ENCODE measurements at regions not wholly inside any gene's neighbourhood (a gene's known extent, or its start where the extent isn't known, plus 50 kb on each side); places are given as distances from the start of the nearest gene placed in this dataset.

- Mint-ChIP-seq H3K4me1 (ENCODE audit: low read depth) (no peaks in the 10 kb centered on the region), H3K9me3 (peaks cover 26% of the 10 kb centered on the region), H3K36me3 (ENCODE audit: low read depth) (no peaks in the 10 kb centered on the region), H3K27me3 (ENCODE audit: insufficient read depth) (no peaks in the 10 kb centered on the region), H3K27ac (no peak overlapping the region), H3K4me3 (no peak overlapping the region)
- DNase-seq (ENCODE audit: low spot score), result no peak
- intact Hi-C loops (cut with micrococcal nuclease), result no loop called here
These were observed 1159.1 kb upstream of the CDH8 start for GRCh38 chr16:63195336-63195735.

DNA sequence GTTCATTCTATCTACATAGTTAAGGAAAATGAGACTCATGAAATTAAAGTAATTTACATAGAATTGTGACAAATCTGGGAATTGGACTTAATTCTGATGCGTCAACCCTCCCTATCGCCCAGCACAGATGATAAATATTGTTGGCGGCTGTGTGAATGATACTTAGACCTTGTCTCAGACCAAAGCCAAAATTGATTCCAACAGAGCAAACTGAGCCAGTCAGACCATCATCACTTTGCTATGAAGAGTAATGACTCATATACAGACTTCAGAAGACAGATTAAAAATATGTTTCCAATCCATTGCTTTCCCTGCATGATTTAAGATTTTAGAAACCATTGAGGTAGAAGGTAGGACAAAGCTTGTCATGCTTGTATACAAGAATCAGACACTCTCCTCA, 1156.7 kb upstream of the CDH8 start:
- intact Hi-C loops (cut with micrococcal nuclease), result no loop called here
- no peak overlapping the region for H3K27ac Mint-ChIP-seq
- H3K4me1 Mint-ChIP-seq (ENCODE audit: low read depth), result no peaks in the 10 kb centered on the region
- H3K27me3 Mint-ChIP-seq (ENCODE audit: insufficient read depth), result no peaks in the 10 kb centered on the region
- no peak overlapping the region for H3K4me3 Mint-ChIP-seq
- H3K9me3 Mint-ChIP-seq, result peaks cover 33% of the 10 kb centered on the region
- no peak for DNase-seq (ENCODE audit: low spot score)
- H3K36me3 Mint-ChIP-seq (ENCODE audit: low read depth), result no peaks in the 10 kb centered on the region

DNA sequence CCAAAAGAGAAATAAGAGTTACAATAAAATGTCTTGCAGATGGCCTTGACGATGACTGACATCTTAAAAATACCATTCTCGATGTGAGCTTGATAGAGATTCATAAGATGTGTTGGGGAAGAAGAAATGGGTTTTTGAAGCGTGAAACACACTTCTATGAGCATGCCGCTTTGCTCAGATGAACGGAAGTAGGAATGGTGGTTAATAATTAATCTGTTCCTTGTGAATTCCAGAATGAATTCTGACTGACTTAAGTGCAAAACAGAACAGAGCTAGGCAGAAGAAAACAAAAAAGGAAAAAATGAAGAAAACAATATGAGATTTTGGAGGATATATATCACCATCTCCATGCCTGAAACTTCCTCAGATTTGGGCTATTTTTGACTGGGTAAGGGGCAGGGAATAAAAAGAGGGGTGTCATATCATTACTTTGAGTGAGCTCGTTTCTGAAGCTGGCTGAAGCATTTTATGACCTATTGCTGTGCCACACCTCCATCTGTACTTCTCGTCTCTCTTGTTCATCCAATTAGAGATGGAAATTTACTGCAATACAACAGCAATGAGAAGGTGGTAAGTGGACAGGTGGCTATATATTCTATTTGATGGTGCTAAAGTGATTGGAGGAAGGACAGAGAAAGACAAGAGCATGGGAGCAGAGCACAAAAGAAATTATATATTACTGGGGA, 1152.0 kb upstream of the CDH8 start:
- Mint-ChIP-seq H3K27me3 (ENCODE audit: insufficient read depth) (no peaks in the 10 kb centered on the region), H3K4me3 (no peak overlapping the region), H3K27ac (no peak overlapping the region), H3K36me3 (ENCODE audit: low read depth) (no peaks in the 10 kb centered on the region), H3K9me3 (peaks cover 39% of the 10 kb centered on the region), H3K4me1 (ENCODE audit: low read depth) (no peaks in the 10 kb centered on the region)
- intact Hi-C loops (cut with micrococcal nuclease), result no loop called here
- no peak for DNase-seq (ENCODE audit: low spot score)

DNA sequence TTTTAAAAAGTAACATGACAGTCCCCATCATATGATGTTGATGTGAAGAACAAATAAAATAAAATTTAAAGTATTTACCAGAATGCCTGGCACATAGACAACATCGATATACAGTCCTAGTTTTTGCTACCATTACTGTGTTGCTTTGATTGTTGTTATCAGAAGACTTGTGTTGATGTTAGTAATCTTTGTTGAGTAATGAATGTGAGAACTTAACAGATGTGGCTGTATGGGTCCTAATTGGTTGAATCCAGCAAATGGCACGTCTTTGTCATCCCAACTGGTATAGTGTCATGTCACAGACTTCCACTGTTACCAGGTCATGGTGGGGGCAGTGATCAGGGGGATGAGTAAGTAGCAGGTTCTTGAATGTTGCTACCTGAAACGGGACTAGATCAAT, 1151.4 kb upstream of the CDH8 start:
- Mint-ChIP-seq H3K4me1 (ENCODE audit: low read depth) (no peaks in the 10 kb centered on the region), H3K9me3 (peaks cover 39% of the 10 kb centered on the region), H3K27me3 (ENCODE audit: insufficient read depth) (no peaks in the 10 kb centered on the region), H3K27ac (no peak overlapping the region), H3K4me3 (no peak overlapping the region), H3K36me3 (ENCODE audit: low read depth) (no peaks in the 10 kb centered on the region)
- DNase-seq (ENCODE audit: low spot score), result no peak
- intact Hi-C loops (cut with micrococcal nuclease), result no loop called here

DNA sequence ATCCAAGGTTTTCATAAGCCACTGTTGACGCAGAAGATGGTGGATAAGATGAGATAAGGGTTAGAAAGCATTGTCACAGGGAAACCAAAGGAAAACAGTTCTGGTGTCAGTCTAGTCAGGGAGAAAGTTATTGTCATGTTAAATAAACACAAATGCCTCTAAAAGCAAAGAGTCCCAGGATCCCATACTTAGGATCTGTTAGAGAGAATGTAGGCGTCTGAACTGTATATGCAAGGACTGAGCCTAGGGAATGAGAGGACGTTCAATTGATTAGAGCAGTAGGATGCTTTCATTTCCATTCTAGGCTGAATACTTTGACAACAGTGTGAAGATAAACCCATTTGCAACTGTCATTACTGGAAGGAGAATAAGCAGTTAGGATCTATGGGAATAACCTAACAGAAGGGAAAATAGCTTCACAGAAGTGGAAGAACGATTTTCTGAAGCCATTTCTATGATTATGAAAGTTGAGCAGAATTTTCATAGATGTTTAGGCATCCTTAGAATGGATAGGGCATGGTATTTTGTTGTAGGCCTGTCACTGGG, 1149.1 kb upstream of the CDH8 start:
- intact Hi-C loops (cut with micrococcal nuclease), result no loop called here
- H3K9me3 Mint-ChIP-seq, result peaks cover 36% of the 10 kb centered on the region
- DNase-seq (ENCODE audit: low spot score), result no peak
- H3K27ac Mint-ChIP-seq, result no peak overlapping the region
- no peaks in the 10 kb centered on the region for H3K36me3 Mint-ChIP-seq (ENCODE audit: low read depth)
- H3K27me3 Mint-ChIP-seq (ENCODE audit: insufficient read depth), result no peaks in the 10 kb centered on the region
- H3K4me1 Mint-ChIP-seq (ENCODE audit: low read depth), result no peaks in the 10 kb centered on the region
- no peak overlapping the region for H3K4me3 Mint-ChIP-seq

- no peaks in the 10 kb centered on the region for H3K36me3 Mint-ChIP-seq (ENCODE audit: low read depth)
- H3K4me1 Mint-ChIP-seq (ENCODE audit: low read depth), result no peaks in the 10 kb centered on the region
- no peaks in the 10 kb centered on the region for H3K27me3 Mint-ChIP-seq (ENCODE audit: insufficient read depth)
- no peak overlapping the region for H3K27ac Mint-ChIP-seq
- no peak overlapping the region for H3K4me3 Mint-ChIP-seq
- peaks cover 30% of the 10 kb centered on the region for H3K9me3 Mint-ChIP-seq
- intact Hi-C loops (cut with micrococcal nuclease), result no loop called here
- no peak for DNase-seq (ENCODE audit: low spot score)
These were observed 1147.5 kb upstream of the CDH8 start for GRCh38 chr16:63183743-63184142.

- intact Hi-C loops (cut with micrococcal nuclease), result no loop called here
- H3K4me1 Mint-ChIP-seq (ENCODE audit: low read depth), result no peaks in the 10 kb centered on the region
- no peaks in the 10 kb centered on the region for H3K27me3 Mint-ChIP-seq (ENCODE audit: insufficient read depth)
- no peak for DNase-seq (ENCODE audit: low spot score)
- no peak overlapping the region for H3K27ac Mint-ChIP-seq
- no peaks in the 10 kb centered on the region for H3K36me3 Mint-ChIP-seq (ENCODE audit: low read depth)
- H3K9me3 Mint-ChIP-seq, result peaks cover 27% of the 10 kb centered on the region
- no peak overlapping the region for H3K4me3 Mint-ChIP-seq
These were observed 1139.1 kb upstream of the CDH8 start for GRCh38 chr16:63175313-63175712.

GRCh38 chr16:63174801-63175200, 1138.6 kb upstream of the CDH8 start:
- Mint-ChIP-seq H3K27me3 (ENCODE audit: insufficient read depth) (no peaks in the 10 kb centered on the region), H3K27ac (no peak overlapping the region), H3K36me3 (ENCODE audit: low read depth) (no peaks in the 10 kb centered on the region), H3K9me3 (peaks cover 32% of the 10 kb centered on the region), H3K4me1 (ENCODE audit: low read depth) (no peaks in the 10 kb centered on the region), H3K4me3 (no peak overlapping the region)
- no peak for DNase-seq (ENCODE audit: low spot score)
- intact Hi-C loops (cut with micrococcal nuclease), result no loop called here

DNA sequence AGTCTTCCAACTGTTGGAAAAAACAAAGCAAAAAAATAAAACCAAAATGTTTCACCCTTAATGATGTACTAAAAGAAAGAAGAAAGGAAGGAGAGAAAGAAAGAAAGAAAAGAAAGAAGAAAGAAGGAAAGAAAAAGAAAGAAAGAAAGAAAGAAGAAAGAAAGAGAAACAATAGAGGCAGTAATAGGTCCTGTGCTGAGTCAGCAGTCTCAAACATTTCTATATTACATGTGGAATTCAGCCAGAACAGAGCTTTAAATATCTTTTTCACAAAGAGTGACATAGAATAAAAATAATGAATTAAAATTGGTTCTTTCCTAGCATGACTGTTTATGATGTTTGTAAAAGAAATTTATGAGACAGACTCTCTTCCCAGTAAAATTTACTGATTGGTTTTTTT, 1135.3 kb upstream of the CDH8 start:
- intact Hi-C loops (cut with micrococcal nuclease), result no loop called here
- no peaks in the 10 kb centered on the region for H3K27me3 Mint-ChIP-seq (ENCODE audit: insufficient read depth)
- no peaks in the 10 kb centered on the region for H3K36me3 Mint-ChIP-seq (ENCODE audit: low read depth)
- peaks cover 36% of the 10 kb centered on the region for H3K9me3 Mint-ChIP-seq
- H3K27ac Mint-ChIP-seq, result no peak overlapping the region
- DNase-seq (ENCODE audit: low spot score), result no peak
- no peaks in the 10 kb centered on the region for H3K4me1 Mint-ChIP-seq (ENCODE audit: low read depth)
- no peak overlapping the region for H3K4me3 Mint-ChIP-seq

DNA sequence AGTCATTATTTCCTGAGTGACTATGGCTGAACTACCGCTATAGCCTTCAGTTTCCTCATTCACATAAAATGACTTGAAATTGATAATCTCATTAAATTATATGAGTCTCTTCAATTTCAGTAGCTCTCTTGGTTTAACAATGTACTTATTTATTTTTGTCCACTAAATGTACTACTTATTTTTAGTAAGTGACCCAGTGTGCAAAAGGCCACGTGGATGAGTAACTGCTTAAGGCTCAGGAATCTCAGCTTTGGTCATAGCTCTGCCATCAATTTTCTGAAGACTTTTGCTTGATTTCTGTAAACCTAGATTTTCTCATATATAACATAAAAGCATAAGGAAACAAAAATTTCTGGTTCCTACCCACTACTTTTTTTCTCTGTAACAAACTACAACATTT, 1132.9 kb upstream of the CDH8 start:
- no peaks in the 10 kb centered on the region for H3K27me3 Mint-ChIP-seq (ENCODE audit: insufficient read depth)
- no peak for DNase-seq (ENCODE audit: low spot score)
- H3K4me1 Mint-ChIP-seq (ENCODE audit: low read depth), result no peaks in the 10 kb centered on the region
- no peaks in the 10 kb centered on the region for H3K36me3 Mint-ChIP-seq (ENCODE audit: low read depth)
- no peak overlapping the region for H3K27ac Mint-ChIP-seq
- intact Hi-C loops (cut with micrococcal nuclease), result no loop called here
- no peak overlapping the region for H3K4me3 Mint-ChIP-seq
- H3K9me3 Mint-ChIP-seq, result peaks cover 33% of the 10 kb centered on the region

DNA sequence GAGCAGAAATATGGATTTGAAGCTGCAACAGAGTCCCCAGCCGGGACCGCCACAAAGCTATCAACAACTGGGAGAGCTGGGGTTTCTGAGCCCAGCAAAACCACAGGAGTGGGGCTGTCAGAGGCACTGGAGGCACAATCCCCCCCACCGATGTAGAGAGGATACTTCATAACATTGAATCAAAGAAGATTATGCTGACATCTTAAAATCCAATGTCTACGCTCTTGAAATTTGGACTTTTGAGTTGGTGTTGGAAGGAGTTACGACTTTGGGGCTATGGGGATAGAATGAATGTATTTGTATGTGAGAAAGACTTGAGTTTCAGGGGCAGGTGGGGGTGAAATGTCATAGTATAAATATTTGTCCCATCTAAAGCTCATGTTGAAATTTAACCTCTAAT, 1121.6 kb upstream of the CDH8 start:
- no peaks in the 10 kb centered on the region for H3K4me1 Mint-ChIP-seq (ENCODE audit: low read depth)
- no peaks in the 10 kb centered on the region for H3K36me3 Mint-ChIP-seq (ENCODE audit: low read depth)
- DNase-seq (ENCODE audit: low spot score), result no peak
- H3K27ac Mint-ChIP-seq, result no peak overlapping the region
- intact Hi-C loops (cut with micrococcal nuclease), result no loop called here
- no peak overlapping the region for H3K4me3 Mint-ChIP-seq
- peaks cover 47% of the 10 kb centered on the region for H3K9me3 Mint-ChIP-seq
- no peaks in the 10 kb centered on the region for H3K27me3 Mint-ChIP-seq (ENCODE audit: insufficient read depth)

- DNase-seq (ENCODE audit: low spot score), result no peak
- Mint-ChIP-seq H3K4me3 (no peak overlapping the region), H3K9me3 (peaks cover 22% of the 10 kb centered on the region), H3K27me3 (ENCODE audit: insufficient read depth) (no peaks in the 10 kb centered on the region), H3K27ac (no peak overlapping the region), H3K4me1 (ENCODE audit: low read depth) (no peaks in the 10 kb centered on the region), H3K36me3 (ENCODE audit: low read depth) (no peaks in the 10 kb centered on the region)
- intact Hi-C loops (cut with micrococcal nuclease), result no loop called here
These were observed 1110.0 kb upstream of the CDH8 start for GRCh38 chr16:63146251-63146650.

DNA sequence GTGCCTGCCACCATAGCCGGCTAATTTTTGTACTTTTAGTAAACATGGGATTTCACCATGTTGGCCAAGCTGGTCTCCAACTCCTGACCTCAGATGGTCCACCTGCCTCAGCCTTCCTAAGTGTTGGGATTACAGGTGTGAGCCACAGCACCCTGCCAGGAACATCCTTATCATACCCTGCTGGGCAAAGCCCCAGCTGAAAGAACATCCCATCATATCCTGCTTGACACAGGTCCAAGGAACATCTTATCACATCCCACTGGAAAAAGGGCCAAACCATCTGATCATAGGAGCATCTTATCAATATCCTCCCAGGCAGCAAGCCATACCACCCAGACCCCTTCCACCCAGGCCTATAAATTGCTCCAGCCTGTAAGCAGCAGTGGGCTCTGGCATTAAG, 1109.2 kb upstream of the CDH8 start:
- no peaks in the 10 kb centered on the region for H3K4me1 Mint-ChIP-seq (ENCODE audit: low read depth)
- intact Hi-C loops (cut with micrococcal nuclease), result no loop called here
- no peaks in the 10 kb centered on the region for H3K27me3 Mint-ChIP-seq (ENCODE audit: insufficient read depth)
- H3K9me3 Mint-ChIP-seq, result peaks cover 22% of the 10 kb centered on the region
- no peak overlapping the region for H3K27ac Mint-ChIP-seq
- no peak overlapping the region for H3K4me3 Mint-ChIP-seq
- no peaks in the 10 kb centered on the region for H3K36me3 Mint-ChIP-seq (ENCODE audit: low read depth)
- no peak for DNase-seq (ENCODE audit: low spot score)

DNA sequence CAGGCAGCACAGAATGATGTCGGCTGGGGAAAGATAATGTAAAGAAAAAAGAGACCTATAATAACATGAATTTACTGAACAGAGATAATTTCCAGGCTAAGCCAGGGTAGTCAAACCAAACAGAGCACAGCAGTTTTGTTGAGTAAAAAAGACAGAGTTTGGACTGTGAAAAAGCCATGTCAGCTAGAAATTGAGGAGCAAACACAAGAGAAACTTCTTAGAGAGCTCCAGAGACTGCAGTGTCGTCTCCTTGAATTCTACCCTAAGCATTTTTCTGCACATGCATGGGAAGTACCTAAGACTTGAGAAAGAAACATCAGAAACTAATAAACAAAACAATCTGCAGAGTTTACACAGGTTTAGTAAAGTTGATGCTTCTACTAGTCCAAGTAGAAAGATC, 1098.8 kb upstream of the CDH8 start:
- intact Hi-C loops (cut with micrococcal nuclease), result no loop called here
- Mint-ChIP-seq H3K27ac (no peak overlapping the region), H3K36me3 (ENCODE audit: low read depth) (no peaks in the 10 kb centered on the region), H3K4me1 (ENCODE audit: low read depth) (no peaks in the 10 kb centered on the region), H3K9me3 (peaks cover 21% of the 10 kb centered on the region), H3K27me3 (ENCODE audit: insufficient read depth) (no peaks in the 10 kb centered on the region), H3K4me3 (no peak overlapping the region)
- no peak for DNase-seq (ENCODE audit: low spot score)
